Smooth muscle cell (in vitro differentiated cells): ENCODE measurements at regions not wholly inside any gene's neighbourhood (a gene's known extent, or its start where the extent isn't known, plus 50 kb on each side); places are given as distances from the start of the nearest gene placed in this dataset.

Experiments used
- DNase-seq: peaks from one replicate; lab custom pipeline; 2025; ENCODE audit not compliant: unreplicated experiment; lab: John Stamatoyannopoulos, UW
- H2AFZ ChIP-seq: fragments of 200-600 bp; sonication (generic); 2 replicates; pipeline ENCODE4 v1.6.0; 2016; ENCODE audit warnings: antibody characterized with exemption, low read depth, mild to moderate bottlenecking
- H3F3A ChIP-seq: fragments of 200-600 bp; sonication (generic); 2 replicates; pipeline ENCODE4 v1.6.0; 2017; ENCODE audit warnings: antibody characterized with exemption, low read depth
- H3K27ac ChIP-seq: fragments of 200-600 bp; sonication (generic); 2 replicates; pipeline ENCODE4 v1.5.1; 2016; ENCODE audit warnings: low read depth, mild to moderate bottlenecking
- H3K27me3 ChIP-seq: fragments of 200-600 bp; sonication (generic); 2 replicates; pipeline ENCODE4 v1.6.1; 2016; ENCODE audit warnings: low read depth, mild to moderate bottlenecking
- H3K36me3 ChIP-seq: fragments of 200-600 bp; sonication (generic); 2 replicates; pipeline ENCODE4 v1.5.1; 2016; ENCODE audit warnings: low read depth
- H3K4me1 ChIP-seq: fragments of 200-600 bp; sonication (generic); 2 replicates; pipeline ENCODE4 v1.5.1; 2016; ENCODE audit warnings: low read depth
- H3K4me2 ChIP-seq: fragments of 200-600 bp; sonication (generic); 2 replicates; pipeline ENCODE4 v1.6.0; 2016; ENCODE audit warnings: mild to moderate bottlenecking
- H3K4me3 ChIP-seq: fragments of 200-600 bp; sonication (generic); 2 replicates; pipeline ENCODE4 v1.5.1; 2016; ENCODE audit warnings: mild to moderate bottlenecking
- H3K79me2 ChIP-seq: fragments of 200-600 bp; sonication (generic); 2 replicates; pipeline ENCODE4 v1.6.0; 2016; ENCODE audit warnings: low read depth, mild to moderate bottlenecking
- H3K9ac ChIP-seq: fragments of 200-600 bp; sonication (generic); 2 replicates; pipeline ENCODE4 v1.6.0; 2016; ENCODE audit warnings: low read depth
- H3K9me3 ChIP-seq: fragments of 200-600 bp; sonication (generic); replicated peaks from 2 replicates; pipeline ENCODE4 v1.5.1; 2016; ENCODE audit warnings: low read depth
- H4K20me1 ChIP-seq: fragments of 200-600 bp; sonication (generic); 2 replicates; pipeline ENCODE4 v1.6.0; 2016; ENCODE audit warnings: low read depth
- CTCF ChIP-seq: fragments of 200-600 bp; sonication (generic); IDR thresholded peaks from 2 replicates; pipeline ENCODE4 v1.5.1; 2017; ENCODE audit warnings: borderline replicate concordance, mild to moderate bottlenecking, antibody characterized with exemption; ENCODE audit not compliant: insufficient read depth, poor library complexity, severe bottlenecking
- WGBS: methylation state at CpG from one replicate; pipeline ENCODE4 v1.1.7; 2016; ENCODE audit warnings: low lambda C conversion rate; 5-methylcytosine and 5-hydroxymethylcytosine counted together

- Histone ChIP-seq H3K4me2 (no peak overlapping the region), H3K9me3 (no peaks in the 10 kb centered on the region), H3K9ac (no peak overlapping the region), H2AFZ (no peak overlapping the region), H3F3A (no peaks in the 10 kb centered on the region), H3K79me2 (no peaks in the 10 kb centered on the region), H3K4me3 (no peak overlapping the region), H3K27ac (no peak overlapping the region), H4K20me1 (no peaks in the 10 kb centered on the region), H3K36me3 (no peaks in the 10 kb centered on the region), H3K4me1 (no peaks in the 10 kb centered on the region), H3K27me3 (no peaks in the 10 kb centered on the region)
- DNase-seq: no peak
- TF ChIP-seq CTCF: no peak
Observed at GRCh38 chr6:80696268-80696667, 589.8 kb downstream of the BCKDHB start.

- no peak overlapping the region for H3K27ac ChIP-seq
- WGBS: 77% methylated on average over 6 of the region's 6 CpGs
- H3K36me3 ChIP-seq: no peaks in the 10 kb centered on the region
- H3K9me3 ChIP-seq: no peaks in the 10 kb centered on the region
- no peaks in the 10 kb centered on the region for H3F3A ChIP-seq
- no peak overlapping the region for H3K9ac ChIP-seq
- H4K20me1 ChIP-seq: no peaks in the 10 kb centered on the region
- no peaks in the 10 kb centered on the region for H3K27me3 ChIP-seq
- H3K4me1 ChIP-seq: no peaks in the 10 kb centered on the region
- no peak overlapping the region for H2AFZ ChIP-seq
- no peaks in the 10 kb centered on the region for H3K79me2 ChIP-seq
- no peak for TF ChIP-seq CTCF
- DNase-seq: no peak
- no peak overlapping the region for H3K4me2 ChIP-seq
- H3K4me3 ChIP-seq: no peak overlapping the region
Observed at GRCh38 chr6:80690551-80691131, 584.2 kb downstream of the BCKDHB start.

- no peak for DNase-seq
- H3K79me2 ChIP-seq: no peaks in the 10 kb centered on the region
- no peaks in the 10 kb centered on the region for H3K27me3 ChIP-seq
- no peak overlapping the region for H3K9ac ChIP-seq
- no peak overlapping the region for H2AFZ ChIP-seq
- H4K20me1 ChIP-seq: no peaks in the 10 kb centered on the region
- no peak overlapping the region for H3K4me2 ChIP-seq
- no peaks in the 10 kb centered on the region for H3K36me3 ChIP-seq
- H3K4me1 ChIP-seq: no peaks in the 10 kb centered on the region
- WGBS: 76% methylated on average over 3 of the region's 3 CpGs
- H3K9me3 ChIP-seq: no peaks in the 10 kb centered on the region
- H3F3A ChIP-seq: no peaks in the 10 kb centered on the region
- no peak for TF ChIP-seq CTCF
- H3K27ac ChIP-seq: no peak overlapping the region
- no peak overlapping the region for H3K4me3 ChIP-seq
Observed at GRCh38 chr6:80689716-80690395, 583.4 kb downstream of the BCKDHB start.

- no peak for TF ChIP-seq CTCF
- Histone ChIP-seq H3F3A (no peaks in the 10 kb centered on the region), H3K36me3 (no peaks in the 10 kb centered on the region), H3K4me1 (no peaks in the 10 kb centered on the region), H3K27ac (no peak overlapping the region), H3K9ac (no peak overlapping the region), H2AFZ (no peak overlapping the region), H3K4me2 (no peak overlapping the region), H3K9me3 (peaks cover 6% of the 10 kb centered on the region), H3K79me2 (no peaks in the 10 kb centered on the region), H3K4me3 (no peak overlapping the region), H3K27me3 (no peaks in the 10 kb centered on the region), H4K20me1 (no peaks in the 10 kb centered on the region)
- DNase-seq: no peak
- WGBS: 91% methylated on average over 2 of the region's 2 CpGs
Observed at GRCh38 chr6:80679992-80680391, 573.5 kb downstream of the BCKDHB start.
